HepG2 (cell line): ENCODE measurements at regions not wholly inside any gene's neighbourhood (a gene's known extent, or its start where the extent isn't known, plus 50 kb on each side); places are given as distances from the start of the nearest gene placed in this dataset.

Experiments used
- ARID2 ChIP-seq: sonication (generic); formaldehyde crosslinking; IDR thresholded peaks from 2 replicates; pipeline ENCODE4 v1.8.1; 2022; ENCODE audit warnings: mild to moderate bottlenecking, missing genetic modification reagents, borderline replicate concordance
- CTCF ChIP-seq: sonication (generic); formaldehyde crosslinking; IDR thresholded peaks from 2 replicates; pipeline ENCODE4 v1.5.0; 2020; ENCODE audit warnings: mild to moderate bottlenecking, missing genetic modification reagents, moderate library complexity
- KAT8 ChIP-seq: IDR thresholded peaks from 2 replicates; pipeline ENCODE4 v1.6.1; 2016; ENCODE audit warnings: missing genetic modification reagents, missing compliant biosample characterization
- KLF16 ChIP-seq, 2 experiments: sonication (generic) in 1 of 2; formaldehyde crosslinking in 1 of 2; IDR thresholded peaks; 2 replicates each; pipeline versions ENCODE4 v1.6.1 to v1.8.0; 2016 to 2023; ENCODE audit warnings: missing genetic modification reagents in 2 of 2, missing compliant biosample characterization in 1 of 2
- NFE2L1 ChIP-seq: sonication (generic); formaldehyde crosslinking; IDR thresholded peaks from 2 replicates; pipeline ENCODE4 v1.4.0; 2020; ENCODE audit warnings: missing genetic modification reagents, mild to moderate bottlenecking, borderline replicate concordance
- ZBTB10 ChIP-seq: sonication (generic); formaldehyde crosslinking; IDR thresholded peaks from 2 replicates; pipeline ENCODE4 v1.4.0; 2020; ENCODE audit warnings: missing genetic modification reagents, borderline replicate concordance
- ZKSCAN5 ChIP-seq: sonication (generic); formaldehyde crosslinking; IDR thresholded peaks from 2 replicates; pipeline ENCODE4 v1.5.1; 2020; ENCODE audit warnings: mild to moderate bottlenecking, missing genetic modification reagents
- ZNF558 ChIP-seq: sonication (generic); formaldehyde crosslinking; IDR thresholded peaks from 2 replicates; pipeline ENCODE4 v1.9.0; 2022; ENCODE audit warnings: mild to moderate bottlenecking, missing genetic modification reagents, borderline replicate concordance

- TF ChIP-seq CTCF (CRISPR knock-in tag) (no peak), ZNF558 (CRISPR knock-in tag) (no peak), ZKSCAN5 (CRISPR knock-in tag) (no peak), KLF16 (CRISPR knock-in tag; IDR thresholded peaks at IDR 0.05) (no peak), KAT8 (CRISPR knock-in tag) (no peak), ZBTB10 (CRISPR knock-in tag) (no peak), ARID2 (no peak), NFE2L1 (CRISPR knock-in tag) (no peak)
These were observed 172.5 kb downstream of the PCDH18 start for GRCh38 chr4:137359691-137360315.
